ENCODE measurements at regions not wholly inside any gene's neighbourhood (a gene's known extent, or its start where the extent isn't known, plus 50 kb on each side); places are given as distances from the start of the nearest gene placed in this dataset.

DNA sequence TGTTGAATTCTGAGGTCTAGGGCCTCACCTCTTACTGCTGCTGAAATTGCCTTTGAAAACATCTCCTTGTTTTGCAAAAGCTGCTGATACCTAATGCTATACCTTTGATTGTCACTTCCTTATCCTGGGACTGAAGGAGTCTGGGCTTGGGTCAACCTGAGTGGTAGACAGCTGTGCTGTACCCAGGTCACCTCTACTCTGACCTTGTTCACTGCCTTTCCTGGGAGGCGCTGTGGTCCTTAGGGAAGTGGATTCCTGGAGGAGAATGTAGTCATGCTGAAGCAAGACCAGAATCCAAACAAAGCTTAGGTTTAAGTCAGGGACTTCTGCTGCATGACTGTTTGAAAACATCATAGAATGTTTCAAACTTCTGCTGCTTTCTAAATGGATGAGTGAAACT lies 191.4 kb downstream of the SNAPC1 start:
- no peak for DNase-seq
- no peaks in the 10 kb centered on the region for H3K4me1 ChIP-seq
- no peak overlapping the region for H3K4me3 Mint-ChIP-seq (ENCODE audit: unreplicated experiment)
- no TSS peak for BruUV-seq (replicated peaks)
- no peak overlapping the region for H3K27ac Mint-ChIP-seq (ENCODE audit: unreplicated experiment)
- ChIA-PET POLR2A (no interaction called here), CTCF (interaction anchor here (1.0 kb wide), 1 partner anchor 173 kb away, joined by 4 read pairs; no protein-coding TSS in a partner anchor)
- no peaks in the 10 kb centered on the region for H3K27me3 Mint-ChIP-seq (ENCODE audit: insufficient read depth, unreplicated experiment)
- peaks cover 10% of the 10 kb centered on the region for H3K9me3 ChIP-seq
- H3K9me3 Mint-ChIP-seq (ENCODE audit: unreplicated experiment), result peaks cover 14% of the 10 kb centered on the region
- no peak overlapping the region for H3K4me3 ChIP-seq (ENCODE audit: low read depth, low read length)
- H3K4me1 Mint-ChIP-seq (ENCODE audit: low read depth, unreplicated experiment), result no peaks in the 10 kb centered on the region
- intact Hi-C loops (cut with micrococcal nuclease; ENCODE audit: unreplicated experiment), result no loop called here
- TF ChIP-seq, protein P1, sequence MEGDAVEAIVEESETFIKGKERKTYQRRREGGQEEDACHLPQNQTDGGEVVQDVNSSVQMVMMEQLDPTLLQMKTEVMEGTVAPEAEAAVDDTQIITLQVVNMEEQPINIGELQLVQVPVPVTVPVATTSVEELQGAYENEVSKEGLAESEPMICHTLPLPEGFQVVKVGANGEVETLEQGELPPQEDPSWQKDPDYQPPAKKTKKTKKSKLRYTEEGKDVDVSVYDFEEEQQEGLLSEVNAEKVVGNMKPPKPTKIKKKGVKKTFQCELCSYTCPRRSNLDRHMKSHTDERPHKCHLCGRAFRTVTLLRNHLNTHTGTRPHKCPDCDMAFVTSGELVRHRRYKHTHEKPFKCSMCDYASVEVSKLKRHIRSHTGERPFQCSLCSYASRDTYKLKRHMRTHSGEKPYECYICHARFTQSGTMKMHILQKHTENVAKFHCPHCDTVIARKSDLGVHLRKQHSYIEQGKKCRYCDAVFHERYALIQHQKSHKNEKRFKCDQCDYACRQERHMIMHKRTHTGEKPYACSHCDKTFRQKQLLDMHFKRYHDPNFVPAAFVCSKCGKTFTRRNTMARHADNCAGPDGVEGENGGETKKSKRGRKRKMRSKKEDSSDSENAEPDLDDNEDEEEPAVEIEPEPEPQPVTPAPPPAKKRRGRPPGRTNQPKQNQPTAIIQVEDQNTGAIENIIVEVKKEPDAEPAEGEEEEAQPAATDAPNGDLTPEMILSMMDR (IDR thresholded peaks at IDR 0.05; ENCODE audit: insufficient read depth in 1 of 2, low read depth in 1 of 2, low read length in 1 of 2, severe bottlenecking in 1 of 2, unreplicated experiment in 1 of 2), result no peak
- H3K36me3 ChIP-seq (ENCODE audit: control insufficient read depth, insufficient read depth, low read length), result no peaks in the 10 kb centered on the region
- no peaks in the 10 kb centered on the region for H3K36me3 Mint-ChIP-seq (ENCODE audit: insufficient read depth, unreplicated experiment)
- no peaks in the 10 kb centered on the region for H3K27me3 ChIP-seq (replicated peaks; ENCODE audit: control insufficient read depth, insufficient read depth, low read length)

DNA sequence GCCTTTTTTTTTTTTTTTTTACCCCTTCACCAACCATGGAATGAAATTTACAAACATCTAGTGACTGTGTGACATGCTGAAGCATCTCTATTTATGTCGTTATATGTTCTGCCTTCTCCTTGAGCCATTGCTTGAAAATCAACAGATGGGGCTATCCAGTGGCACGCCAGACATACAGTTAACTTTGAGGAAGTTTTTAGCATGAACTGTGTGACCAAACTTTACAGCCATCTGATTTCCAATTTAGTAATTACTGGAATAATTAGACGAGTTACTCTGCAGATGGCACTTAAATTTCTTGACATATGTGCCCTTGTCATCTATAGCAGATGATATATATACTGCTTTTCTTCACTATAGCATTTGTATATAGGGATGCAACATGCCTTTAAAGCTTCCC lies 192.1 kb downstream of the SNAPC1 start:
- Histone ChIP-seq H3K4me1 (no peaks in the 10 kb centered on the region), H3K9me3 (peaks cover 10% of the 10 kb centered on the region), H3K27me3 (replicated peaks; ENCODE audit: control insufficient read depth, insufficient read depth, low read length) (no peaks in the 10 kb centered on the region), H3K4me3 (ENCODE audit: low read depth, low read length) (no peak overlapping the region), H3K36me3 (ENCODE audit: control insufficient read depth, insufficient read depth, low read length) (no peaks in the 10 kb centered on the region)
- Mint-ChIP-seq H3K36me3 (ENCODE audit: insufficient read depth, unreplicated experiment) (no peaks in the 10 kb centered on the region), H3K4me3 (ENCODE audit: unreplicated experiment) (no peak overlapping the region), H3K27me3 (ENCODE audit: insufficient read depth, unreplicated experiment) (no peaks in the 10 kb centered on the region), H3K27ac (ENCODE audit: unreplicated experiment) (no peak overlapping the region), H3K4me1 (ENCODE audit: low read depth, unreplicated experiment) (no peaks in the 10 kb centered on the region), H3K9me3 (ENCODE audit: unreplicated experiment) (peaks cover 14% of the 10 kb centered on the region)
- ChIA-PET POLR2A (no interaction called here), CTCF (interaction anchor here (1.0 kb wide), 1 partner anchor 172 kb away, joined by 4 read pairs; no protein-coding TSS in a partner anchor)
- TF ChIP-seq, protein P1 (IDR thresholded peaks at IDR 0.05; ENCODE audit: insufficient read depth in 1 of 2, low read depth in 1 of 2, low read length in 1 of 2, severe bottlenecking in 1 of 2, unreplicated experiment in 1 of 2), result no peak
- no TSS peak for BruUV-seq (replicated peaks)
- no peak for DNase-seq
- intact Hi-C loops (cut with micrococcal nuclease; ENCODE audit: unreplicated experiment), result no loop called here

DNA sequence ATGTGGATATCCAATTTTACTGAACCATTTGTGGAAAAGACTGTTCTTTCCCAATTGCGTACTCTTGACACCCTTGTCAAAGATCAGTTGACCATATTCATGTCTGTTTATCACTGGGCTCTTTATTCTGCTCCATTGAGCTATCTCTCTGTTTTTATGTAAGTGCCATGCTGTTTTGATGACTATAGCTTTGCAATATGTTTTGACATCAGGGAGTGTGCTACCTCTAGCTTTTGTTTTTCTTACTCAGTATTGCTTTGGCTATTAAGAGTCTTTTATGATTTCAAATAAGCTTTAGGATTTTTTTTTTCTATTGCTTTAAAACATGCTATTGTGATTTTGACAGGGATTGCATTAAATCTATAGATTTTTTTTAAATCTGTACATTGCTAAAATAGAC lies 194.3 kb downstream of the SNAPC1 start:
- Mint-ChIP-seq H3K4me1 (ENCODE audit: low read depth, unreplicated experiment) (no peaks in the 10 kb centered on the region), H3K9me3 (ENCODE audit: unreplicated experiment) (peaks cover 14% of the 10 kb centered on the region), H3K27me3 (ENCODE audit: insufficient read depth, unreplicated experiment) (no peaks in the 10 kb centered on the region), H3K4me3 (ENCODE audit: unreplicated experiment) (no peak overlapping the region), H3K36me3 (ENCODE audit: insufficient read depth, unreplicated experiment) (no peaks in the 10 kb centered on the region), H3K27ac (ENCODE audit: unreplicated experiment) (no peak overlapping the region)
- H3K9me3 ChIP-seq, result peaks cover 10% of the 10 kb centered on the region
- no peaks in the 10 kb centered on the region for H3K27me3 ChIP-seq (replicated peaks; ENCODE audit: control insufficient read depth, insufficient read depth, low read length)
- H3K36me3 ChIP-seq (ENCODE audit: control insufficient read depth, insufficient read depth, low read length), result no peaks in the 10 kb centered on the region
- H3K4me1 ChIP-seq, result no peaks in the 10 kb centered on the region
- BruUV-seq (replicated peaks), result no TSS peak
- DNase-seq, result no peak
- CTCF ChIA-PET, result no interaction called here
- no peak overlapping the region for H3K4me3 ChIP-seq (ENCODE audit: low read depth, low read length)
- intact Hi-C loops (cut with micrococcal nuclease; ENCODE audit: unreplicated experiment), result no loop called here
- TF ChIP-seq, protein P1 (IDR thresholded peaks at IDR 0.05; ENCODE audit: insufficient read depth in 1 of 2, low read depth in 1 of 2, low read length in 1 of 2, severe bottlenecking in 1 of 2, unreplicated experiment in 1 of 2), result no peak
- POLR2A ChIA-PET, result no interaction called here
